Peyer's patch (tissue), 4 donors: ENCODE measurements at regions not wholly inside any gene's neighbourhood (a gene's known extent, or its start where the extent isn't known, plus 50 kb on each side); places are given as distances from the start of the nearest gene placed in this dataset.
"Not testable (repeated sequence)": the region's sequence is repeated elsewhere in the genome, so short reads cannot be mapped to it uniquely, and the experiment has no call there.

Experiments
- DNase-seq, 3 donors: peaks; one replicate each; pipeline ENCODE4 v3.0.0-alpha.2; 2017 to 2019
- H3K27ac ChIP-seq, 4 donors: fragments of 200-600 bp; sonication (generic); one replicate each; pipeline ENCODE4 v1.5.1; 2016 to 2019
- H3K27me3 ChIP-seq, 2 donors: fragments of 200-600 bp; sonication (generic); one replicate each; pipeline ENCODE4 v1.5.1; 2019
- H3K36me3 ChIP-seq, 3 donors: fragments of 200-600 bp; sonication (generic); one replicate each; pipeline ENCODE4 v1.5.1; 2016 to 2019
- H3K4me1 ChIP-seq, 4 donors: fragments of 200-600 bp; sonication (generic); one replicate each; pipeline ENCODE4 v1.5.1; 2016 to 2019
- H3K4me3 ChIP-seq, 4 donors: fragments of 200-600 bp; sonication (generic); 1 replicate in 3 of 4; 2 replicates in 1 of 4; pipeline ENCODE4 v1.5.1; 2016 to 2019; ENCODE audit warnings: mild to moderate bottlenecking in 1 of 4
- H3K9me3 ChIP-seq, 4 donors: fragments of 200-600 bp; sonication (generic); one replicate each; pipeline ENCODE4 v1.5.1; 2016 to 2019; ENCODE audit warnings: mild to moderate bottlenecking in 1 of 4
- CTCF ChIP-seq, 6 experiments: fragments of 450-650 bp in 4 of 6; fragments of 200-600 bp in 2 of 6; sonication (generic) in 1 of 6; IDR thresholded peaks; one replicate each; pipeline ENCODE4 v1.5.1; 2017 to 2019; ENCODE audit warnings: antibody characterized with exemption in 6 of 6, mild to moderate bottlenecking in 3 of 6, moderate library complexity in 1 of 6

GRCh38 chr15:85196697-85197096 lies 183.7 kb upstream of the AKAP13 start:
- H3K4me3 ChIP-seq, H3K27me3 ChIP-seq, DNase-seq, H3K4me1 ChIP-seq, H3K36me3 ChIP-seq, H3K9me3 ChIP-seq, H3K27ac ChIP-seq: not testable (repeated sequence)

- not testable (repeated sequence) for H3K4me1 ChIP-seq, H3K36me3 ChIP-seq, DNase-seq, H3K27ac ChIP-seq, H3K27me3 ChIP-seq, H3K4me3 ChIP-seq, H3K9me3 ChIP-seq
These were observed 182.8 kb upstream of the AKAP13 start for GRCh38 chr15:85197582-85197981.

- H3K36me3 ChIP-seq, H3K27ac ChIP-seq, DNase-seq, H3K4me3 ChIP-seq, H3K9me3 ChIP-seq, H3K4me1 ChIP-seq, H3K27me3 ChIP-seq: not testable (repeated sequence)
These were observed 182.0 kb upstream of the AKAP13 start for GRCh38 chr15:85198432-85198831.

GRCh38 chr15:85200215-85200614 lies 180.2 kb upstream of the AKAP13 start:
- not testable (repeated sequence) for DNase-seq, H3K4me3 ChIP-seq, H3K9me3 ChIP-seq, H3K27ac ChIP-seq, H3K4me1 ChIP-seq, H3K36me3 ChIP-seq, H3K27me3 ChIP-seq
- TF ChIP-seq CTCF (IDR thresholded peaks at IDR 0.05) = peak in 1 of 6 experiments; percentile 22

- H3K4me1 ChIP-seq, DNase-seq, H3K36me3 ChIP-seq, H3K4me3 ChIP-seq, H3K9me3 ChIP-seq, H3K27me3 ChIP-seq, H3K27ac ChIP-seq: not testable (repeated sequence)
These were observed 179.1 kb upstream of the AKAP13 start for GRCh38 chr15:85201118-85201793.

GRCh38 chr15:85204481-85204880 lies 175.9 kb upstream of the AKAP13 start:
- DNase-seq, H3K4me1 ChIP-seq, H3K27ac ChIP-seq, H3K36me3 ChIP-seq, H3K4me3 ChIP-seq, H3K9me3 ChIP-seq, H3K27me3 ChIP-seq: not testable (repeated sequence)

- not testable (repeated sequence) for DNase-seq
These were observed 146.5 kb upstream of the AKAP13 start for GRCh38 chr15:85233791-85234325.

GRCh38 chr15:85234450-85235196 lies 145.8 kb upstream of the AKAP13 start:
- H3K27ac ChIP-seq = not testable (repeated sequence)
- H3K4me3 ChIP-seq = peak overlapping the region in 1 of 4 donors; percentile 29

More at GRCh38 chr15:85233791-85234325, 146.5 kb upstream of the AKAP13 start:
- not testable (repeated sequence) for H3K4me1 ChIP-seq, H3K27me3 ChIP-seq, H3K9me3 ChIP-seq, H3K36me3 ChIP-seq, H3K27ac ChIP-seq
- H3K4me3 ChIP-seq = peak overlapping the region; percentile 30 to 63 (median 54)

GRCh38 chr15:85244056-85244455 lies 136.3 kb upstream of the AKAP13 start:
- not testable (repeated sequence) for H3K9me3 ChIP-seq, H3K36me3 ChIP-seq, H3K27me3 ChIP-seq, DNase-seq, H3K4me3 ChIP-seq, H3K4me1 ChIP-seq, H3K27ac ChIP-seq

More at GRCh38 chr15:85234450-85235196, 145.8 kb upstream of the AKAP13 start:
- H3K27me3 ChIP-seq, DNase-seq, H3K36me3 ChIP-seq, H3K4me1 ChIP-seq, H3K9me3 ChIP-seq: not testable (repeated sequence)
